ENCODE measurements at regions not wholly inside any gene's neighbourhood (a gene's known extent, or its start where the extent isn't known, plus 50 kb on each side); places are given as distances from the start of the nearest gene placed in this dataset.

GRCh38 chr4:42710761-42711160 is 53.9 kb upstream of the ATP8A1 start:
- Mint-ChIP-seq H3K27ac (no peak overlapping the region), H3K4me3 (no peak overlapping the region), H3K9me3 (ENCODE audit: insufficient read depth) (no peaks in the 10 kb centered on the region), H3K27me3 (ENCODE audit: low read depth) (no peaks in the 10 kb centered on the region), H3K36me3 (ENCODE audit: low read depth) (no peaks in the 10 kb centered on the region), H3K4me1 (ENCODE audit: low read depth) (peaks cover 2% of the 10 kb centered on the region)
- ChIA-PET CTCF (interaction anchor here (0.5 to 1.7 kb wide), 2 partner anchors 88 to 139 kb away, joined by 3 to 4 read pairs; no protein-coding TSS in a partner anchor), POLR2A (no interaction called here)
- no peak for DNase-seq
- ATAC-seq, result no peak

DNA sequence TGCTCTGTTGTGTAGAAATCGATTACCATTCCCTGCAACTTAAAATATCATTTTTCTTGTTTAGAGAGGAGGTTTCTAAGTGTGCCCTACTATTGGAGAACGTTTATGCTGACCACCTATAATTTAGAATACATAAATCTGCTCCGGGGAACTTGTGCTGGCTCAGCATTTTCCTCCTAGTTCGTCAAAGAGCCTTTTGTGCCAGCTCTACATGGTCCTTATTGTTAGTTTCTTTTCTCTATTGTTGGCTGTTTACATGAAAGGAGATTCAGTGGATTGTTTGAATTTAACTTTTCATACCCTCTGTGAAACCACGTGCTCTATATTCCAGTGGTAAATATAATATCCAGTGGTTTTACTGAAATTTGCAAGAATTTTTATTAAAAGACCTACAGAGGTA is 53.4 kb upstream of the ATP8A1 start:
- POLR2A ChIA-PET, result no interaction called here
- peaks cover 2% of the 10 kb centered on the region for H3K4me1 Mint-ChIP-seq (ENCODE audit: low read depth)
- ATAC-seq (no peak), DNase-seq (no peak)
- no peak overlapping the region for H3K4me3 Mint-ChIP-seq
- no peaks in the 10 kb centered on the region for H3K27me3 Mint-ChIP-seq (ENCODE audit: low read depth)
- H3K27ac Mint-ChIP-seq, result no peak overlapping the region
- CTCF ChIA-PET, result interaction anchor here (0.5 to 1.7 kb wide), 2 partner anchors 88 to 139 kb away, joined by 3 to 4 read pairs; no protein-coding TSS in a partner anchor
- no peaks in the 10 kb centered on the region for H3K36me3 Mint-ChIP-seq (ENCODE audit: low read depth)
- H3K9me3 Mint-ChIP-seq (ENCODE audit: insufficient read depth), result no peaks in the 10 kb centered on the region

DNA sequence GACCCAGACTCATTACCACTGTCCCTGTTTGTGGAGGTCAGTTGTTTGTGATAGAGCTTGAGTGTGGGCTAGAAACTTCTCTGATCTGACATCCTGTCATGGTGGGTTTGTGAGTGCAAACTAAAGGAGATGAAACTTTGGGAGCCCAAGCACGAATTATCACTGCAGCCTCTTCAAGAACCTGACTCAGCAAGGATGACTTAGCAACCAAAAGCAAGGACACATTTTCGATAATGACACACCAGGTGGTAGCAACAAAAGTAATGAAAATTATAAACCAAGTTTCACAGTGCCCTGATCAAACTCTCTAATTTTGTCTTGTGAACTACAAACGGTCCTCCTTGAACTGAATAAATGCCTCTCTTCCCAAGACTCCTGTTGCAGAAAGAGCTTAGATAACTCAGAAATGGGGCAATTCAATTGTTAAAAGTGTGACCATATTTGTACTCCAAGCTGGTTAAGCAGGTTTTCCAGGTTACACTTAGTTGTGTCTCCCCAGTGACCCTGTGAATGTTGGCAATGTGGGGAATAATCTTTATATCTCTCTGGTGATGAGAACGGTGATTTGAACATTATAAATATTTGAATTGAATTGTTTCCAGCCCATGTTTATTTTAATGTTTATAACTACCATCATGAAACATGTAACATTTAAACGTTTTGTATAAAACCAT is 52.6 kb upstream of the ATP8A1 start:
- ATAC-seq, result no peak

GRCh38 chr4:42708625-42709024 is 51.7 kb upstream of the ATP8A1 start:
- ATAC-seq, result no peak
- H3K4me3 Mint-ChIP-seq, result no peak overlapping the region
- DNase-seq, result no peak
- H3K27ac Mint-ChIP-seq, result no peak overlapping the region
- peaks cover 2% of the 10 kb centered on the region for H3K4me1 Mint-ChIP-seq (ENCODE audit: low read depth)
- no peaks in the 10 kb centered on the region for H3K9me3 Mint-ChIP-seq (ENCODE audit: insufficient read depth)
- no peaks in the 10 kb centered on the region for H3K36me3 Mint-ChIP-seq (ENCODE audit: low read depth)
- ChIA-PET POLR2A (no interaction called here), CTCF (no interaction called here)
- no peaks in the 10 kb centered on the region for H3K27me3 Mint-ChIP-seq (ENCODE audit: low read depth)

More for the DNA sequence above, 52.6 kb upstream of the ATP8A1 start:
- no peak overlapping the region for H3K4me3 Mint-ChIP-seq
- H3K9me3 Mint-ChIP-seq (ENCODE audit: insufficient read depth), result no peaks in the 10 kb centered on the region
- H3K4me1 Mint-ChIP-seq (ENCODE audit: low read depth), result peaks cover 2% of the 10 kb centered on the region
- no peaks in the 10 kb centered on the region for H3K36me3 Mint-ChIP-seq (ENCODE audit: low read depth)
- no peaks in the 10 kb centered on the region for H3K27me3 Mint-ChIP-seq (ENCODE audit: low read depth)
- DNase-seq, result no peak
- no peak overlapping the region for H3K27ac Mint-ChIP-seq
- ChIA-PET POLR2A (no interaction called here), CTCF (interaction anchor here (1.7 kb wide), 1 partner anchor 138 kb away, joined by 3 read pairs; no protein-coding TSS in a partner anchor)
